Retinal pigment epithelial cell (primary cell): ENCODE measurements at regions not wholly inside any gene's neighbourhood (a gene's known extent, or its start where the extent isn't known, plus 50 kb on each side); places are given as distances from the start of the nearest gene placed in this dataset.

ENCODE experiments used
- DNase-seq: peaks from one replicate; pipeline ENCODE4 v3.0.0-alpha.2; 2010; ENCODE audit warnings: low read depth
- H3K4me3 ChIP-seq: 2 replicates; pipeline ENCODE4 v1.5.1; 2011; ENCODE audit warnings: mild to moderate bottlenecking, low read length, control low read depth, moderate library complexity
- CTCF ChIP-seq: conservative IDR thresholded peaks from 2 replicates; pipeline ENCODE4 v1.5.1; 2011; ENCODE audit warnings: low read depth, low read length, control low read depth, inconsistent platforms

GRCh38 chr2:62591491-62591890 lies 85.5 kb upstream of the TMEM17 start:
- no peak for DNase-seq
- no peak overlapping the region for H3K4me3 ChIP-seq
- no peak for TF ChIP-seq CTCF

- no peak for DNase-seq
- no peak overlapping the region for H3K4me3 ChIP-seq
- TF ChIP-seq CTCF: no peak
These were observed 83.8 kb upstream of the TMEM17 start for GRCh38 chr2:62589691-62590356.

- H3K4me3 ChIP-seq: no peak overlapping the region
- TF ChIP-seq CTCF: no peak
- no peak for DNase-seq
These were observed 81.6 kb upstream of the TMEM17 start for GRCh38 chr2:62587592-62587991.

- no peak for TF ChIP-seq CTCF
- no peak for DNase-seq
- no peak overlapping the region for H3K4me3 ChIP-seq
These were observed 81.0 kb upstream of the TMEM17 start for GRCh38 chr2:62586981-62587380.

- H3K4me3 ChIP-seq: no peak overlapping the region
- no peak for TF ChIP-seq CTCF
- no peak for DNase-seq
These were observed 73.0 kb upstream of the TMEM17 start for GRCh38 chr2:62578803-62579640.

GRCh38 chr2:62577994-62578781 lies 72.2 kb upstream of the TMEM17 start:
- H3K4me3 ChIP-seq: no peak overlapping the region
- DNase-seq: peak; percentile 42
- TF ChIP-seq CTCF: no peak
